Hematopoietic multipotent progenitor cell treated with erythropoietin and hydrocortisone succinate and interleukin-3 and kit ligand, for 15 days (in vitro differentiated cells): ENCODE measurements at regions not wholly inside any gene's neighbourhood (a gene's known extent, or its start where the extent isn't known, plus 50 kb on each side); places are given as distances from the start of the nearest gene placed in this dataset.

Source experiments
- DNase-seq: peaks from one replicate; pipeline ENCODE4 v3.0.0-alpha.2; 2015; ENCODE audit warnings: low spot score

- DNase-seq, result no peak
Measured at GRCh38 chr13:89812856-89813255, 1534.6 kb upstream of the MIR17HG start.

DNA sequence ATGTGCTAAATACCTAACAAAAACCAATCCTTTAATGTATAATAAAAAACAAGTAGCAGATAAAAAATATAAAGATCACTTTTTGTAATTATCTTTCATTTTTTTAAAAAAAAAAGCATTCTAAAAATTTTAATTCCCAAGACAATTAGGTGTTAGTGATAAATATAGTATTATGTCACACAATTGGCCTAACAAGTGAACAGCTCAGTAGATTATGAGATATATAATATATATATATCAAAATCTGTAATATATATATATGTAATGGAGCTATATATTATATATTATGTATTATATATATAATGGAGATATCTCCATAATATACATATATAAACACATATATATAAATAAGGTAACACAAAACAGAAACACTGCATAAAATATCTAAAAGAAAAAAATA, 1531.1 kb upstream of the MIR17HG start:
- DNase-seq, result no peak

DNA sequence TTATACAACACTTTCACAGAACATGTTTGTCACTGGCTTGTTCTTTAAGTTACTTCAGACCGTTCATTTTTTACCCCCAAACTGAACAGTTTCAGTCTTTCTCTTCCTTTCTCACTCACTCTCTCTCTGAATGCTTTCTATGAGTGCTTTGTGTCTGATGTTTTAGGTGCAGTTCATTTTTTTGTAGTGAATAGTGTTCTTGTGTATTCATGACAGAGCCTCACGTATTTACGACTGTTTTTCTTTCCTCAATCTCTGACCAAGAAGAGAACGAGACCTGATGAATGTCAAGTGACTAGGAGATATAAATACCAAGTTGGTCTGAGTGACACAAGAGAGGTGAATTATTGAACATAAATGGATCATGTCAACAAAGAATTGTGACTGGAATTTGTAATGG, 1525.0 kb upstream of the MIR17HG start:
- no peak for DNase-seq

GRCh38 chr13:89827552-89827951, 1519.9 kb upstream of the MIR17HG start:
- no peak for DNase-seq

- DNase-seq, result no peak
Measured at GRCh38 chr13:89828506-89828905, 1519.0 kb upstream of the MIR17HG start.

GRCh38 chr13:89831157-89831556, 1516.3 kb upstream of the MIR17HG start:
- DNase-seq, result no peak

DNA sequence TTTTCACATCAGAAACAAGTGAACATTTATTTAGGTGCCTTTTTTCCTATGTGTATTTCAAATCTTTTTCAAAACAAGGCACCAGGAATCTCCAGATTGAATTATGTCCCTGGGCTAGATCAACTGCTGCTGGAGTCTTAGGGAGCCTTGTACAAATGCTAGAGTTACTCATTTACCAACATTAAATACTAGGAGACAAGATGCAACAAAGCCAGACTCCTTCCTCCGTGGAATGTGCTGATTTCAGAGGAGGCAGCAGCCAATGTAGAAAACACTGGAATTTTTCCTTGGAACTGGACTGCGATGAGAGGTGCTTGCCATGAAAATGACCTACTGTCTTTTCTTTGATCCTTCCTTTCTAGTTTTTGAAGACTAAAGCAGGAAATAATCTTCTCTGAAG, 1514.7 kb upstream of the MIR17HG start:
- DNase-seq, result no peak

DNA sequence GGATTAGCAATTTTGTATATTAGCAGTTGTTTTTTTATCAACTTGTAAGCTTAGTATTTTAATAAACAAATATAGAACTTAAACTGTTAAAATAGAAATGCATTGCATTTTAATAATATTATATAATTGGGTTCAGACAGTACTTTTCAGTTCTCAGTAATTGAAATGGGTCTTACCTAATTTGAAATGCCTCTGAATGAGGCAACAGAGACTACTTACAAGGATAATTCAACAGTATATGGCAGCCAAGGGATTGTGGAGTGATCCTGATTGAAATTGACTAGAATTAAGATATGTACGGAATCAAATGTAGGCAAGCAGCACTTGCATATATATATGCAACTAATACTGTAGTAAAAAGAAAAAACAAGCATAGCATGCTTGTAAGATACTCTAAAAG, 1503.9 kb upstream of the MIR17HG start:
- no peak for DNase-seq

DNA sequence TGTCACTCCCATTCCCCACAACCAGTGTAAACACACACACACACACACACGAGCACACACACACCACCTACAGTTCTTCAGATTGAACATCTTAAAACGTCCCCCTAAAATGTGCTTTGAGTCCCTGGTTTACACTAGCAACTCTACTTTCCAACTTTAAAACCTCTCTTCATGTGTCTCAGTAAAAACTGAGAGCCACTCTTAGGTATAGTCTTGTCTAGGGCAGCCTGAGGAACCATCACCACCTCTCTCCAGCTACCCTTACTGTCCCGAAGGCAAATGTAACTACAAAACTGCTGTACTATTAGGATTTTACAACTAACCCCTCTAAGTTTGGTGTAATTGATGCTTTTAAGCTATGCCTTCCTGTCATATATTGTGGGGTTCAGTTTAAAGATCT, 1501.6 kb upstream of the MIR17HG start:
- no peak for DNase-seq

- DNase-seq, result no peak
Measured at GRCh38 chr13:89846926-89847585, 1500.4 kb upstream of the MIR17HG start.

DNA sequence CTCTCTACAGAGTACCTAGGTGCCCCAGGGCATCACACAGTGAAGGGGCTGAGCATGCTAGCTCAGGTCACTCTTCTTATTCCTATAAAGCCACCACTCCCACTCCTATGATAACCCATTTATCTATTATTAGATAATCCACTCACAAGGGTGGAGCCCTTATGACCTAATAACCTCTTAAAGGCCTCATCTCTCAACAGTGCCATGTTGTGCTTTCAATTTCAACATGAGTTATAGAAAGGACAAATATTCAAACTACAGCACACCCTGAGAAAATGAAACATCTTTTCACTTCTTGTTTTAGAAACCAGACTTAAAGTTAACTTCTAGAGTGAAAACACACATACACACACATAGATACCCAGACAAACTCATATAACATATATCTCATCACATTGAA, 1494.9 kb upstream of the MIR17HG start:
- DNase-seq, result no peak

DNA sequence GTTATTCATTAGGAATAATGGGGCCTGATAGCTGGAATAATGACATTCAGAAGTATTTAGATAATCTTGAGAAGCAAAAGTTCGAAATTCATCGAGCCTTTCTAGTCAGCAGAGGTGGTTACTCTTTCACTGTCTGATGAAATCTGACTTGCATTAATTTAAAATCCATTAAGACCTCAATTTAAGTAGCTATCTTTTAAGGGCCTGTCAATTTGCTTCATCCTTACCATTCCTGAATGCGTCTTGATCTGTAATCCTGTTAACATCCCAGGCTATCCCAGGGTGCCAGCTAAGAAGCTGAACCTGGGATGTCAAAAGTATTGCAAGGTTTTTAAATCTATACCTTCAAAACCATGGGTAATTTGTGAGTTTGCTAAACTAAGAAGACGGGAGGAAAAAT, 1491.0 kb upstream of the MIR17HG start:
- DNase-seq, result no peak

DNA sequence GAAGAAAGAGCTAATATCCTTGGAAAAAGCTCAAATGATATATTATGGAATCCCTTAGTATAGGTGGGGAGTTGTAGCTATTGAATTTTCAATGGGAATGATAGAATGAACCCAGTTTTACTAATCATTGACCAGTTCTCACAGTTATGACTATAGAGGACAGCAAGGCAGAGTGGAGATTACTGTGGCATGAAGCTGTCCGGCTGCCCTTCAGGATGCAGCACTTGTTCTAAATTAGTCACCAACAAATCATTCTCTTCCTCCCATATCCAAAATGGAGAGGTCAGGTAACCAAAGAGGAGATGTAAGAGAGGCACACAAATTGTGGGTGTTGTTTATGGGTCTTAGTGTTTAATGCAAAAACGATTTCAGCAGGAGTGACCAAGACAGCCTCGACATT, 1490.0 kb upstream of the MIR17HG start:
- no peak for DNase-seq

- no peak for DNase-seq
Measured at GRCh38 chr13:89862011-89862690, 1485.3 kb upstream of the MIR17HG start.

DNA sequence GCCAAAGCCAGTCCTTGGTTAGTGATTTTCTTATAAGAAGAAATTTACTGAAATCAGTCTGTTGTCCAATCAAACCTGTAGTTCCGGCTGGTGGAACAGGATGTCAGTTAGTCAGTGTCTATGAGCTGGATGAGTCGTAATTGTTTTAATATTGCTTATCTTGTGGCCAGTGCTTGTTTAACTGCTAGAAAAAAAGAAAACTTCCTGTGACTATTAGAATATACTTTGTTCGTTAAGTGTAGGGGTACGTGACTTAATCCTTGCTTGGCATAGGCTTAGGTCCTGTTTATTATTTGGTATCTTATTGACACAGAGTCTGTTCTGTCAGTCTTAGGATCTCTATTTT, 1484.8 kb upstream of the MIR17HG start:
- no peak for DNase-seq

DNA sequence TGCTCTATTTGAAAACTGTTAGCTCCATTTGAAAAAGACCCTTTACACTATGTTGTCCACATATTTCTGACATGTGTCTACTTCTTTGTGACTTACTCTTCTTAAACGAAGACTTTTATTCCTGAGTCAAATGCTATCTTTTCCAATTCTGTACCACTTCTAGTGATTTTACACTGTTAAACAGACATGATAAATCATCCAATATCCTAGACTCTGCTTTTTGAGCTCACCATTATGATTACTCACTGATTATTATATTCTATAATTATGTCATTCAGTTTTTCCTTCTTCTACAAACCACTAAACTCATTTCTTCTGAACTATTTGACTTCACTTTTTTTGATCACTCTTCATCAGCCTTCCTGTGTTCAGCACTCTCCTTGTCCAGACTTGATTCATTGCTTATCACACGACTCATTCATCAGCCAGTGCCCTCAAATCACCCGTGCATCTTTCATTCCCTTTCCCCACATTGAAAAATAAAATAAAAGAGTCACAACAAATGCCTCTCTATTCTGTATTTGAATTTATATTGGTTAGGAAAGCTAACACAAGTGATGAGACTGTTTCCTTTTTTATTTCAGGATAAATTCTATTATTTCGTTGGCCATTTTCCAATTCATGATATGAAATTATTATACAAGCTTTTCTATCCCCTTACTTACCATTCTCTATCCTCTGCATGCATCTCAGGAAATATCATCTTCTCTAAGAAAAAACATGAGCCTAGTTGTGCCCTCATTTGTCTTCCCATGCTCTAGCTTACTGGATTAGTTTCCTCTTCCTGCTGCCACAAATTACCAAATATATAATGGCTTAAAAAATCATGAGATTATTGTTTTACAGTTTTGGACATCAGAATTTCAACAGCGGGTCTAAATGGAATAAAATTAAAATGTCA, 1482.1 kb upstream of the MIR17HG start:
- DNase-seq, result no peak

GRCh38 chr13:89869312-89869711, 1478.2 kb upstream of the MIR17HG start:
- no peak for DNase-seq

- DNase-seq, result no peak
Measured at GRCh38 chr13:89878904-89879303, 1468.6 kb upstream of the MIR17HG start.

GRCh38 chr13:89880201-89880600, 1467.3 kb upstream of the MIR17HG start:
- DNase-seq, result no peak

DNA sequence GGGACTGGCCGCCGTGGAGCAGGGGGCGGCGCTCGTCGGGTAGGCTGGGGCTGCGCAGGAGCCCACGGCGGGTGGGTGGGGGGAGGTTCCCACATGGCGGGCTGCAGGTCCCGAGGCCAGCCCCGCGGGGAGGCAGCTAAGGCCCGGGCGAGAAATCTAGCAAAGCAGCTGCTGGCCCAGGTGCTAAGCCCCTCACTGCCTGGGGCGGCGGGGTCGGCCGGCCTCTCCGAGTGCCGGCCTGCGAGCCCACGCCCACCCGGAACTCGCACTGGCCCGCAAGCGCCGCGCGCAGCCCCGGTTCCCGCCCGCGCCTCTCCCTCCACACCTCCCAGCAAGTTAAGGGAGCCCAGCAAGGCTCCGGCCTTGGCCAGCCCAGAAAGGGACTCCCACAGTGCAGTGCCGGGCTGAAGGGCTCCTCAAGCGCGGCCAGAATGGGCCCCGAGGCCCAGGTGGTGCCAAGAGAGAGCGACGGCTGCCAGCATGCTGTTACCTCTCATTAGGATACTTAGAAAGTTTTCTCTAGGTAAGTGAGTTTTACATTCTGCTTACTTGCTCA, 1463.5 kb upstream of the MIR17HG start:
- no peak for DNase-seq

DNA sequence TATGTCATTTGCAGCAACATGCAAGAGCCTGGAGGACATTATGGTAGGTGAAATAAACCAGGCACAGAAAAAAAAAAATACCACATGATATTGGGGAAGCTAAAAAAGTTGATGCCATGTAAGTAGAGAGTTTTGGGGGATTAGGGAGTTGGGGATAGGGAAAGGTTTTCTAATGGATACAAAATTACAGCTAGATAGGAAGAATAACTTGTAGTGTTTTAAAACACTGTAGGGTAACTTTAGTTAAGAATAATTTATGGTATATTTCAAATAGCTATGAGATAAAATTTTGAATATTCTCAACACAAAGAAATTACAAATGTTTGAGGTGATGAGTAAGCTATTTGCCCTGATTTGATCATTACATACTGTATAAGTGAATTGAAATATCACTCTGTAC, 1456.7 kb upstream of the MIR17HG start:
- DNase-seq, result no peak

- no peak for DNase-seq
Measured at GRCh38 chr13:89891416-89891815, 1456.1 kb upstream of the MIR17HG start.

DNA sequence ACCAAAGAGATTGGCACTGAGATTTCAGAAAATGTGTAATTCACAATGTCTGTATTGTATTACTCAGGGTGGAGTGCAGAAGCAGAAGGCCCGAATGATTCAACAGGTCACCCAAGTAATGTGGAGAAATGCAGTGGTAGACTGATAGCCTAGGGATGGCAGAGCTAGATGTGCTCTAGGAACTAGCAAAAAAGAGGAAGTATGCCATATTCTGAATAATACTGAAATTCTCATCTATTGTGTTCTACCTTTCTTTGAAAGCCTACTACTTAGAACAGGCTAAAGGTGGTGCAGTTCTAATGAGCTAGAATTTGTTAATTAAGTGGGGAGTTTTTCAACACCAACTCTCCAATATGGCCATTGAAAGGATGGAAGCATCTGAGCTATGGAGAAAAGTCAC, 1449.8 kb upstream of the MIR17HG start:
- no peak for DNase-seq
